GM13976 (cell line): ENCODE measurements at regions not wholly inside any gene's neighbourhood (a gene's known extent, or its start where the extent isn't known, plus 50 kb on each side); places are given as distances from the start of the nearest gene placed in this dataset.

Source experiments
- DNase-seq: peaks from one replicate; pipeline ENCODE4 v3.0.0; 2012; ENCODE audit warnings: low spot score
- in situ Hi-C: fragments of 300-500 bp; cut with MboI; formaldehyde crosslinking; loops from one replicate; pipeline ENCODE4 v1.12.0; 2022; ENCODE audit warnings: low sequenced_read_pairs, mixed read lengths, inconsistent platforms; ENCODE audit not compliant: unreplicated experiment
- TF ChIP-seq, protein P1 (sequence below): IDR thresholded peaks from 2 replicates; pipeline ENCODE4 v1.5.1; 2012; ENCODE audit warnings: borderline replicate concordance, mild to moderate bottlenecking; ENCODE audit not compliant: insufficient read depth; ENCODE audit errors: extremely low read depth, missing control alignments, control extremely low read depth

DNA sequence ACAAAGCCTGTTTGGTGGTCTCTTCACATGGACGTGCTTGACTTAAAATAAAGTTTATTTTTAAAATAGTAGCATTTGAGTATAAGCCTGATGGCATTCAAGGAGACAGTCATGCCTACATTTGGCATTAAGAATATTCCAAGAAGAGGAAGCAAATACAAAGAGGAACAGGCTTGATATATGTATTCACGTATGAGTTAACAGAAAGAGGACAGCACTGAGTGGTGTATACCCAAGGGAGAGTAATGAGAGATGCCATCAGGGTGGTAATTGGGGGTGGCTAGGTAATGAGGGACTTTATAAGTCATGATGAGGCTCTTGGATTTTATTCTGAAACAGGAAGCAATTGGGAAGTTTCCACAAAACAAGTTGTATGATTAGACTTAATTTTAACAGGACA, 363.3 kb downstream of the SEMA3D start:
- no peak for DNase-seq
- TF ChIP-seq, protein P1, sequence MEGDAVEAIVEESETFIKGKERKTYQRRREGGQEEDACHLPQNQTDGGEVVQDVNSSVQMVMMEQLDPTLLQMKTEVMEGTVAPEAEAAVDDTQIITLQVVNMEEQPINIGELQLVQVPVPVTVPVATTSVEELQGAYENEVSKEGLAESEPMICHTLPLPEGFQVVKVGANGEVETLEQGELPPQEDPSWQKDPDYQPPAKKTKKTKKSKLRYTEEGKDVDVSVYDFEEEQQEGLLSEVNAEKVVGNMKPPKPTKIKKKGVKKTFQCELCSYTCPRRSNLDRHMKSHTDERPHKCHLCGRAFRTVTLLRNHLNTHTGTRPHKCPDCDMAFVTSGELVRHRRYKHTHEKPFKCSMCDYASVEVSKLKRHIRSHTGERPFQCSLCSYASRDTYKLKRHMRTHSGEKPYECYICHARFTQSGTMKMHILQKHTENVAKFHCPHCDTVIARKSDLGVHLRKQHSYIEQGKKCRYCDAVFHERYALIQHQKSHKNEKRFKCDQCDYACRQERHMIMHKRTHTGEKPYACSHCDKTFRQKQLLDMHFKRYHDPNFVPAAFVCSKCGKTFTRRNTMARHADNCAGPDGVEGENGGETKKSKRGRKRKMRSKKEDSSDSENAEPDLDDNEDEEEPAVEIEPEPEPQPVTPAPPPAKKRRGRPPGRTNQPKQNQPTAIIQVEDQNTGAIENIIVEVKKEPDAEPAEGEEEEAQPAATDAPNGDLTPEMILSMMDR: no peak
- in situ Hi-C loops: no loop called here

DNA sequence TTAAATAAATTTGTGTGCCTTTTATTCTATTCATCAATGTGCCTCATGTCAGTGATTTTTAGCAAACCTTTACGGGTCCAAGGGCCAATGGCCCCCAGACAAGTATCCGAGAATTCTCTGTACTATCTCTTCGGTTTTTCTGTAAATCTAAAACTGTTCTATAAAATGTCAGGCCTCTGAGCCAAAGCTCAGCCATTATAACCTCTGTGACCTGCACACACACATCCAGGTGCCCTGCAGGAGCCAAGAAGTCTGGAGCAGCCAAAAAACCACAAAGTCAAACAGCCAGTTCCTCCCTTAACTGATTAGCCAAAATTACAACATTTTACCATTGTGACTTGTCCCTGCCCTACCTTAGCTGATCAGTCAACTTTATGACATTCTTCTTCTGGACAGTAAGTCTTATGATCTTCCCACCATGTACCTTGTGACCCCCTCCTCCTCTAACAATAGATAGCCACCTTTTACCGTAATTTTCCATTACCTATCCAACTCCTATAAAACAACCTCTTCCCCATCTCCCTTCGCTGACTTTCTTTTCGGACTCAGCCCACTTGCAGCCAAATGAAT, 363.8 kb downstream of the SEMA3D start:
- in situ Hi-C loops: no loop called here
- TF ChIP-seq, protein P1: no peak
- no peak for DNase-seq

DNA sequence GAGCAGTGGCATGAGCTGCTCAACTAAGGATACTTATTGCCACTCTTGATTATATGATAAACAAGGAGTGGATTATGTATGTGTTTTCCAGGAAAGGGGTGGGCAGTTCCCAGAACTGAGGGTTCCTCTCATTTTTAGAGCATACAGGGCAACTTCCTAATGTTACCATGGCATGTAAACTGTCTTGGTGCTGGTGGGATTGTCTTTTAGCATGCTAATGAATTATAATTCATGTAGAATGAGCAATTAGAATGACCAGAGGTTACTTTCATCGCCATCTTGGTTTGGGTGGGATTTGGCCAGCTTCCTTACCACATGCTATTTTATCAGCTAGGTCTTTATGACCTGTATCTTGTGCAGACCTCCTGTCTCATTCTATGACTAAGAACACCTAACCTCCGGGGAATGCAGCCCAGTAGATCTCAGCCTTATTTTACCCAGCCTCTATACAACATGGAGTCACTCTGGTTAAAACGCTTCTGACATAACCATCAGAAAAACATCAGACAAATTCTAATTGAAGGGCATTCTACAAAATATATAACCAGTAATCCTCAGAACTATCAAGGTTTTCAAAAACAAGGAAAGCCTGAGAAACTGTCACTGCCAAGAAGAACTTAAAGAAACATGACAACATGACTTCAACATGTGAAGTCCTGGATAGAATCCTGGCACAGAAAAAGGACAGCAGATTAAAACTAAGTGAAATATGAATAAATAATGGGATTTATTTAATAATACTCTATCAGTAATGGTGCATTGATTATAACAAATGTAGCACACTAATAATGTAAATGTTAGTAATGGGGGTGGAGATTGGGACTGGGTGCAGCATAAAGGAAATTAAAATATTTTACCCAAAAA, 365.0 kb downstream of the SEMA3D start:
- in situ Hi-C loops: no loop called here
- TF ChIP-seq, protein P1: no peak
- DNase-seq: no peak

DNA sequence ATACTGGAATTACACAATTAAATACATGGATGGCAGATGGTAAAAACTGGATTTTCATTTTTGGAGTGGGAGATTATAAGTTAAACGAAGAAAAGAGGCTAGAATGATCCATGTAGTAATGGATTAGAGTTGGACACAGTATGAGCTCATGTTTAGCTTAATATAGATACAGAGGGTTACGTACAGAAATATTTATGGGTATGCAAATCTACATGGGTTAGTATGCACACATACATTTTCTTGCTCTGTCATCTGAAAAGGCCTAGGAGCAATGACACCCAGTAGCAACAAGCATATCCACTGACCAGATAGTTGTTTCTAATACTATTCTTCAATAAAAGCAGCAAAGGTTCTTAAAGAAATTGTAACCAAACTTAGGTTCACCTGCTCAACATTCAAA, 366.4 kb downstream of the SEMA3D start:
- DNase-seq: no peak
- in situ Hi-C loops: no loop called here
- TF ChIP-seq, protein P1: no peak

DNA sequence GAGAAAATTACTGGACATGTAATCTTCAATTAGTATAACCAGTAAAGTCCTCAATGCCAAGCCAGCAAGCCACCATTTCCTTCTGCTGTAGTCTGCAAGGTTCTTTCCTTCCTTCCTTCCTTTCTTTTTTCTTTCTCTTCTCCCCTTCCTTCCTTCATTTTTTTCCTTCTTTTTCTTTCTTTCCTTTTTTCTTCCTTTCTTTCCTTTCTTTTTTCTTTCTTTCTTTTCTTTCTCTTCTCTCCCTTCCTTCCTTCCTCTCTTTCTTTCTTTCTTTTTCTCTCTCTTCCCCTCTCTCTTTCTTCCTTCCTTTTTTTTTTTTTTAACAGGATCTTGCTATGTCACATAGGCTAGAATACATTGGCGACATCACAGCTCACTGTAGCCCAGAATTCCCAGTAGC, 369.8 kb downstream of the SEMA3D start:
- TF ChIP-seq, protein P1: no peak
- in situ Hi-C loops: no loop called here
- no peak for DNase-seq

DNA sequence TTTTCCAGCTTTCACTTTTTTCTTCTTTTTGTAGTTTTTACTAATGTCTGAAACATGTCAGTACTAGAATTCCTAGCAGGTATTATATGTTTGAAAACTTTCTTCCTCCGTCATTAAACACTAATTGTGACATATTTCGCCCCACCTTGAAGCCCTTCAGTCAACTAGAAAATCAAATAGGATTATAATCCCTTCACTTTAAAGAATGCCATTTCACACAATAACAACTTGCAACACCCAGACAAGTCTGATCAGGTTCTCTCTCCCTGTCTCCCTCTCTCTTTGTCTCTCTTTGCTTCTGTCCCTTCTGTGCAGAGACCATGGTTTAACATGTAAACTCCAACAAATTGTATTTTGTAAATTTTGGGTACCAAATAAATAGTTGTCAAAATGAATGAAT, 373.5 kb downstream of the SEMA3D start:
- TF ChIP-seq, protein P1: no peak
- in situ Hi-C loops: no loop called here
- no peak for DNase-seq
